ENCODE measurements at regions not wholly inside any gene's neighbourhood (a gene's known extent, or its start where the extent isn't known, plus 50 kb on each side); places are given as distances from the start of the nearest gene placed in this dataset.

DNA sequence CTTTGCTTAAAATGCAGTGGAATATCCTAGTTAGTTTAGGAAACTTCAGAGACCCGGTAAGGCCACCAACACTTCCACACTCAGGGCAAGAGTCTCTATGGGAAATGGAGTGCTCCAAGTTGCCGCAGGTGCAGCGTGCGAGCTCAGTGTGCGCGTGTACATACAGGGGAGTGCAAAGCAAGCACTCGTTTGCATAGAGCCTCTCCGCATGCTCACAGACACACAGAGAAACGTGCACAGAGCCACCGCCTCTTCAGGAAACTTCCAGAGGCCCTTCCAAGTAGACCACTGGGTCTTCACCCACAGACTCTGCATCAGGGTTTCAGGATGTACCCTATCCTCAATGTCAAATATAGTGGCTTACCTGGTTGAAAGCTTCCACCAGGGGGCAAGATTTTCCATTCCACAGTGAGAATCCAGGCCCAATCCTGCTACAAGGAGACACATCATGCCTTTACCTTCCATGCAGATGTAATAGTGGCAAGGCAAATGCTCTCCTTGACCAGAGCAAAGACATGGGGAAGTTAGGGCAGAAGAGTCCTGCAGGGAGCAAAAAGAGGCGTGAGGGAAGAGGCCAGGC is 513.0 kb upstream of the MYT1L start:
- DNase-seq = peak; percentile 25

DNA sequence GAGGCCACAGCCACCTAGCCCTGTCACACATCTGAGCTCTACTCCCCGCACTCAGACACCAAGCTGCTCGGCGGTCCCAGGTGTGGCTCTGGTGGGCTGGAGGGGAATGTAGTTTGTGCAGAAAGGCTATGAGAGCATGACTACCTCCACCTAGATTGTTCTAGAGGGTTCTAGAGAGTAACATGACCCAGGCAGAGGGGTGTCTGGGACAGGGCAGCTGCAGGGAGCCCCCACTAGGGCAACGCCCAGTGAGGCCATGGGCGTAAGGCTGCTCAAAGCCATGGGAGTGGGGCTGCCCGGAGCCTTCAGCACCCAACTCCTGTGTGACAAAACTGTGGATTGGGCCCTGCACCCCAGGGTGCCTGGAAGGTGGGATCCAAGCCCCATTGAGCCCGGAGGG is 511.4 kb upstream of the MYT1L start:
- DNase-seq = no peak

DNA sequence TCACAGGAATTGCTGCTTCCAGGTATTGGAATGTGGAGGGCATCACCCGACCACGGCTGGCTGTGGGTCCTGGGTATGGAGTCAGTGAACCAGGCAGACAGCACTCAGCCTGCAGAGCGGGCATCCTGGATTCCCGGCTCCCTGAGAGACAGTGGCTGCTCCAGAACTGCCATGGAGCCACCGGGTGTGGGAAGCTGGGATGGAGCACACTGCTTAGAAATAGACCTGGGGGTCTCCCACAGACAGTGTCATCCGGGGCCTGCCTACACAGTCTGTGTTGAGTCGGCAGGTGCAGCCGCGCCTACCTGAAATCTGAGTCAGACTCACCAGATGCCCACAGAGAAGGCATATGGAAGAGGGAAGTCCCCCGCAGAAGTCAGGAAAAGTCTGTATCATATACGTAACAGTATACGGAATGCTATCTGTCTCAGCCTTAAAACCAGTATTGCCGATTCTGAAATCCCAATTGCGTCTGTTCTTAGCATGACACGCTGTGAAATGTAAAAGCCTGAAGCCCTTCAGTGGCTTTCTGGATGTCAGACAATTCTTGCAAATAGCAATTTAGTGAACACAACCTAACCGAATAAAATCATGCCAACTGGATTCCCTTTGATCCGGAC is 509.7 kb upstream of the MYT1L start:
- DNase-seq = no peak

DNA sequence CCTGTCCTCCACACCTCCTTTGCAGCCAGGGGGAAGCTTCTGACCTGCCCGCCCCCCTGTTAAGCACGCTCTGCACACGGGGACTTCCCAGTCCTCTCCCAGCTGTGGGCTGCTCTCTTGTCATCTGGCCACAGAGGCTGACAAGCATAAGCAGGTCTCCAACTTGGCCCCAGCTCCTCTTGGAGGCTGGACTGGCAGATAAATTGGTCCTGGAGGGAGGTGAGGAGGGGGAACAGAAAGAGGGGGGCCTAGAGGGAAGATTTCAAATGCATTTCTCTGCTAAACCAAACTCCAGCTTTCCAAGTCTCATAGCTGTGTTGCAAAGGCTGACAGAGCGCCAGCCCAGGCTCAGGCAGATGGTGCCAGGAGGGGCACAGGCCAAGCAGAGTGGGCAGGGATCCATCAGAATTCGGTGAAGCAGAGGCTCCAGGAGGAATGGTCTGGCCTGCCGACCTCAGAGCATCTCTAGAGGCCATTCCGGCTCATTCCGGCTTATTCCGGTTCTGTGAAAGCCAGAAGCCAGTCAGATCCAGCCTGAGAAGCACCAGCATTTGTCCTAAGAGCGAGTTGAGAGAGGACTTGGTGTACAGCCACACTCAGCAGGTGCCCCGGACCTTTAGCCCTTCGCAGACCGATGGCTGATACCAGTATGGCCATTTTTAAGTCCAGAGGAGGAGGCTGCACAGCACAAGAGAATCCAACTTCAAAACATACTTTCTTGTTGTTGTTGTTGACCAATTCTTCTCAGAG is 508.9 kb upstream of the MYT1L start:
- no peak for DNase-seq

DNA sequence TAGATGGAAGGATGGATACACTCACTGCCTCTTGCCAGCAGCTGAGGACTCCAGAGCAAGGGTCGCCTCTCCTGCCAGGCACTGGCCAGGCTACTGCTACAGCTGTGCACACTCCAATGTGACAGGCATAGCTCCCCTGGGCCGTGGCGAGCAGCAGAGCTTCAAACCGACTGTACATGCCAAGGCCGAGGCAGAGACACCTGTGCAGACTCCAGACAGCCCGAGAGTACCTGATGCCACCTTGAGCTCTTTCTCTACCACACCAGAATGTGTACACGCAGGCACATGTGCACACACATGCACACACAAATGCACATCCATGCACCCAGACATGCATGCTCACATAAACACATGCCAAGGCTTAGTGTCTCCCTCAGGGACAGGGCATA is 508.3 kb upstream of the MYT1L start:
- no peak for DNase-seq

DNA sequence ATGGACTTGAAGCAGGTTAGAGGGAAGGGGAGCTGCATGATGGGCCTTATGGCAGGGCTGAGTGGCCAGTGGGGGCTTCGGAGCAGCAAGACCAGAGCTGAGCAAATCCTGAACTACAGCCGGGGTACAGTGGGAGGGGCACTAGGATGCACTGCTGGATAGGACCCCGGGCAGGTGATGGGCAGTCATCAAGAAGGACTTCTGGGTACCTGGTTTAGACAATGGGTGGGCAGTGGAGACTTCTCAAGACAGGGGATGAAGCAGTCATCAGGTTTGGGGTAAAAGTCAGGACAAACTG is 507.4 kb upstream of the MYT1L start:
- no peak for DNase-seq

DNA sequence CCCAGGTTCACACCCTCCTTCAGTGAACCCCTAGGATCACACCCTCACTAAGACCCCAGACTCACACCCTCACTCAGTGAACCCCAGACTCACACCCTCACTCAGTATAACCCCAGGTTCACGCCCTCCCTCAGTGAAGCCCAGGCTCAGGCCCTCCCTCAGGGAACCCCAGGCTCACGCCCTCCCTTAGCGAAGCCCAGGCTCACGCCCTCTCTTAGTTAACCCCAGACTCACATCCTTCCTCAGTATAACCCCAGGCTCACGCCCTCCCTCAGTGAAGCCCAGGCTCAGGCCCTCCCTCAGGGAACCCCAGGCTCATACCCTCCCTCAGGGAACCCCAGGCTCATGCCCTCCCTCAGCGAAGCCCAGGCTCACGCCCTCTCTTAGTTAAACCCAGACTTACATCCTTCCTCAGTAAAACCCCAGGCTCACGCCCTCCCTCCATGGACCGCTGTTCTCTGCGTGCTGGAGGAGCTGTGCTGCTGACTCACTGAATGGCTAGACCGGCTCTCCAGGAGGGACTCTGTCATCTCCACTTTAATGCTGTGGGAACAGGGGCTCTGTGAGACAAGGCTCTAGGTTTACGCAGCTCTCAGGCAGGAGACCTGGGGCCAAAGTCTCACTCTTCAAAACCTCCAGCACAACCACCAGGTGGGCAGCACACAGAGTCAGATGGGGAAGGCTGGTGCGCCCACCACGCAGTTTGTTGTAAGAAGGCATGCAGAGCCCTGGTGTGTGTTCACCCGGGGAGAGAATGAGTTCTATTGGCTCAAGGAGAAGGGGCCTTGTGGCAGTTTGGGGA is 506.9 kb upstream of the MYT1L start:
- no peak for DNase-seq

DNA sequence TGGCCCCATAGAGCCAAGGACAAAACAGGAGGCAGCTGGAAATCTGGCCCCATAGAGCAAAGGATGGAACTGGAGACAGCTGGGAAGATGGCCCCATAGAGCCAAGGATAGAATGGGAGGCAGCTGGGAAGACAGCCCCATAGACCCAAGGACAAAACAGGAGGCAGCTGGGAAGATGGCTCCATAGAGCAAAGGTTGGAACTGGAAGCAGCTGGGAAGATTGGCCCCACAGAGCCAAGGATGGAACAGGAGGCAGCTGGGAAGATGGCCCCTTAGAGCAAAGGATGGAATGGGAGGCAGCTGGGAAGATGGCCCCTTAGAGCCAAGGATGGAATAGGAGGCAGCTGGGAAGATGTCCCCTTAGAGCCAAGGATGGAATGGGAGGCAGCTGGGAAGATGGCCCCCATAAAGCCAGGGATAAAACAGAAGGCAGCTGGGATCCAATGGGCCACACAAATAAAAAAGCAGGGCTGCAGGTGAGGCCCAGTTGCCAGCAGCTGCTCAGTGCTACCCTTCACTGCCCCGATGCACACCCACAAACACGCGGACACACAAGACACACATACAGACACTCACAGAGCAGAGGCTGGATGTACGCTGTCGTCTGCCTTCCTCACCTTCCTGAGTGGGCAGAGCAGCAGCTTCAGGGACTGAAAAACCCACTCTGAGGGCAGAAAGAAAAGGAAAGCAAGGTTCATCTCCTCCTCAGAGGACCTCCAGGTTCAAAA is 505.4 kb upstream of the MYT1L start:
- DNase-seq = no peak

DNA sequence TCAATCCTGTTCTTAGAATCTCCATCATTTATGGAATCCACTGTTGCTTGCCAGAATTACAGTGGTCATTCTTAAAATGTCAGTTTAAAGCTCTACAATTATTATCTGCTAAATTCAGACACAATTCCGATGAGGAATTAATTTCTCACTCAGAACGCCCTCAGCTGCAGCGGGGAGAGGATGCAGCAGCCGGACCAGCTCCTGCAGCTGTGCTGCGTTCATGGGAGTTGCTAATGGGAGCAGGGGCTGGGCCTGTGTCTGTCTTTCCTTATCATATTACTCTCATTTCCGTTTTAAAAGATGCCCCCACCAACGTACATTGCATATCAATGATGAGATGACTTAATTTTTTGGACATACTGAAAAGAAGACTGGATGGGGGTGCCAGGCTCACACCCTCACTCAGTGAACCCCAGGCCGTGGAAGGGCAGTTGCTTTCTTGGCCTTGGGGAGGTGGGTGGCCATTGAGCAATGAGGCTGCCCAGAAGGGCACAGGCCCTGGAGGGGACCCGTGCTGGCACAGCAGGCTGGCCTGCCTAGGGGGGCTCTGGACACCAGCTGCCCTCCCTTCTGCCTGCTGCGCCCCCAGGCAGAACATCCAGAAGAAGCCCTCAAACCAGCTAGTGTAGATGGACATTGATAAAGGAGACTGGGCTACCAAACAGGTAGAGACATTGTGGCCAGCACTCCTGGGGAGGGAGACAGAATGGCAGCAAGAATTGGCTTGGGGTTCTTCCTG is 503.6 kb upstream of the MYT1L start:
- no peak for DNase-seq

DNA sequence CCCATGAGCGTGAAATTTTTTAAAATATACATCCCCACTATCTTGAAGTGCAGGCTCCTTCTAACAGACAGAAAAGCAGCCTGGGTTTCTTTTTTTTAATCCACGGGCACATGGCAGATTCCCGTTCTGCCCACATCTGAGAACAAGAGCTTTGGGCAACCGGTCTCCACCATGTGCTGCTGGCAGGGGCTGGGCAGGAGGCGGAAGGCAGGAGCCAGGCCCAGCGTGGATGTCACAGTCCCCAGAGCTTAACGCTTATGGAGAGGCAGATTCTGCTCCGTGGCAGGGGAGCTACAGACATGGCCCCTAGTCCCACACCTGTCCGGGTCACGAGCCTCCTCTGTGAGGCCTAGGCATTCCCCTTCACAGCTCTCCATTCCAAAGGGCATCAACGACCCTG is 503.0 kb upstream of the MYT1L start:
- no peak for DNase-seq

DNA sequence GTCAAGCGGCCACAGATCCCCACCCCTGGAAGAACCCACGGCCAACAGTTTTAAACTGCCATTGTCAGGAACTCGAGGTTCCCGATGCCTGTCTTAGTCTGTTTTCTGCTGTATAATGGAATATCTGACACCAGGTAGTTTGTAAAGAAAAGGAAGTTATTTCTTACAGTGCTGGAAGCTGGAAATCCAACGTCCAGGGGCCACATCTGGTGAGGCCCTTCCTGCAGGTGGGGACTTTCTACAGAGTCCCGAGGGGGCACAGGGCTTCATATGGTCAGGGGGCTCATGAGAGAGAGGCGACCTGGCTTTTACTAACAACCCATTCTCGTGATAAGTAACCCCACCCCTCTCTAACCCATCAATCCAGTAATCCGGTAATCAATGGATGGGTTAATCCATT is 501.6 kb upstream of the MYT1L start:
- DNase-seq = no peak

DNA sequence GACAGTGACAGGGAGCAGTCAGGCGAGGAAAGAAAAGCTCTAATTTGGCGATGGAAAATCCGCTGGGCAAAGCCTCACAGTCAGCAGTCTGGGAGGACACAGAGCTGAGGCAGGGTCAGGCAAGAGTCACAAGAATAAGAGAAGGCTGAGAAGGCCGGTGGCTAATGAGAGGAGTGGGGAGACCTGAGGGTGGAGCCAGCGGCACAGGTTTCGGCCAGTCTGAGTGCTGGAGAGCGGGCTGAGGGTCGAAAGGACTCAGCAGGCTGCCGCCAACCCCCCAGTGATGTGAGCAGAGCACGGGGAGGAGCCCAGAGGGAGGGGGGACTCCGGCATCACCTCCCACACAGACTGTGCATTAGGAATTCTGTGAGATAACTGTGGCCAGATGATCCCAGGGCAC is 500.6 kb upstream of the MYT1L start:
- DNase-seq = no peak

DNA sequence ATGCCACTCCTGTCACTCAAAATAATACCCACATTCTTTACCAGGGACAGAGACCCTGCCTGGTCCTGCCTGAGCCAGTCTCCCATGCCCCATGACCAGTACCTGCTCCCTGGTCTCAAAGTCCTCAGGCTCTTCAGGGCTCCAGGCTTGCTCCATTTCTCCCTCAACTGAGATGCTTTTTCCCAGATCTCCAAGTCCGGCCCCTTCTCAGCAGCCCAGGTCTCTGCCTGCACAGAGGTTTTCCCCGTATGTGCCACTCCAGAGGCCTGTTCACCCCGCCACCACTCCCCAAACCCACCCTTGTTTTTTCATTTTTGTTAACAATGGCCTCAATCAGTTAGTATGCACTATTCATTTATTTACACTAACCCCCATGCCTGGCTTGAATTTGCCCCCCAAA is 499.5 kb upstream of the MYT1L start:
- no peak for DNase-seq

DNA sequence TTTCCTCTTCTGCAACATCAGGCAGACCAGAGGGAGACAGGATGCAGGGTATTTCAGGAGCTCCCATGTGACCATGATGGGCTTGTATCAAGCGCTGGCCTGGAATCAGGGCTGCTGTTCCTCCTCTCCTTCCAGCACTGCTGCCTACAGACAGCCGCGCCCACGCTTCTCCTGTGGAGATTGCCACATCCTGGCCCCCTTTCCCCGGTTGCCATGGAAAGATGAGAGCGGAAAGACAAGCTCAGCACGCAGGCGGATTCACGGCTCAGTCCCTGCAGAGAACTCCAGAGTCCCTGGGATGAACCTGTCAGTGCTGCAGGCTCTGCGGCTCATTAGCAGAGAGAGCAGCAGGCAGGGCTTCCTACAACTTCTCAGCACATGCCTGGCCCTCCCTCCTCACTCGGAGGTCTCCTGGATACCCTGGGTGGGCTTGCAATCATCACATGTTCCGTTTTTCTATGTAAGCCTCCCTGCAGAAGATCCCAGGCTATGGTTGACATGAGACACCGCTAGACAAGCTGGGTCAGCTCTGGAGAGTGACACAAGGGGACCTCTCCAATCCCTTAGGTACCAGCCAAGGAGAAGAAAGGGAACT is 497.8 kb upstream of the MYT1L start:
- no peak for DNase-seq

DNA sequence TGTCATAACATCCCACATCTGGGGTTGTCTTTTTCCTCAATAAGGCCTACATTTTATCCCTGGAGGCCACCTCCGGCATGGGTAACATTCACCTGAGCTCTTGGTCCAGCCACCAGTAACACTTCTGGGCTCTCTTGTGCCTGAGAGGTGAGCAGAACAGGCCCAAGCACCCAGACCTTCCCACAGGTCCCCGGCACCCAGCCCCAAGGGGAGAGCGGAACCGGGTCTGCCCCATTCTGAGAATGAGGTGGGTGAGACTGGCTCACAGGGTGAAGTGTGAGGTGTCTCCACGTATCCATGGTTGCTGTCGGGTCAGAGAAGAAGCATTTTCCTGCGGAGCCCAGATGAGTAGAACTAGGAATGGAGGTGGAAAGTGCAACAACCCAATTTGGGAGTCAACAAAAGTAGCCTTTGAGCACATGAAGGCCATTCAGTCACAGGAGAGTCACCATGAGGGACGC is 496.7 kb upstream of the MYT1L start:
- DNase-seq = no peak

DNA sequence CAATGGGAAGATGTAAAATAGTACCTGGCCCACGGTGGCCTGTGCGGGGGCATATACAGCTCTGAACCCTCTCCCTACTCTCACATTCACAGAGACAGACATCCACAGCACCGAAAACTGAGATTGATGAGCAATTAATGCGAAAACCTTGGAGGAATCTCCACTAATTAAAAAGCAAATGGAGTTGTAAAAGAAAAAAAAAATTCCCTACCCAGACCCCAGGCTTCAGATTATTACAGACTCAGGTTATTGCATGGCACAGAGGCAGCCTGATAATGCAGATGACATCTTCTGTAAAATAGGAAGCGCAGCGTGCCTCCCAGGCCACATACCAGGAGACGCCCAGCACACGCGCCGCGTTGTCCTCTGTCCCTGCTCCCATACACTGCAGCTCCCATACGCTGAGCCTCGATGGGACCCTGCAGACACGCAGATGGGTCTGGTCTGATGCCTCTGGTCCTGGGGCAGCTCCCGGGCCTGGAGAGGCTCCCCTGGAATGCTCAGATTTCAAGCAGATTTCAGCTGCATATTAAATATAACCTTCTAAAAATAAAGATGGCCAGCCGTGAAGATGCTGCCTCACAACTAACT is 496.1 kb upstream of the MYT1L start:
- no peak for DNase-seq

DNA sequence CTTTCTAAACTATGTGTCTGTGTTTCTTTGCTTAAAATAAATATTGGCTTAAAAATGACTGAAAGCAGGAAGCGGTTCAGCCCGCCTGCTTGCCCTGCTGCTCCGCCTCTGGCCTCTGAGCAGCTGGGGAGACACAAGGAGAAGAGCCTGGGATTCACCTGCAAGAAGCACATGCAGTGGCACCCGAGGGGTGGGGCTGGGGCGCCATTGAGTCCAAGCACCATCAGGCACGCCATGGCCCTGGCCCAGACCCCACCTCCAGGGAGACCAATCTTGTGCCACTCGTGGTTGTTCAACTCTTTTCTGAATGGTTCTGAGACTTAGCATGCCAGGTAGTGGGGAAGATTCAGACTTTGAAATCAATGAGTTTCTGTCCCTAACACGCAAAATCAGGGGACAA is 495.5 kb upstream of the MYT1L start:
- DNase-seq = no peak

DNA sequence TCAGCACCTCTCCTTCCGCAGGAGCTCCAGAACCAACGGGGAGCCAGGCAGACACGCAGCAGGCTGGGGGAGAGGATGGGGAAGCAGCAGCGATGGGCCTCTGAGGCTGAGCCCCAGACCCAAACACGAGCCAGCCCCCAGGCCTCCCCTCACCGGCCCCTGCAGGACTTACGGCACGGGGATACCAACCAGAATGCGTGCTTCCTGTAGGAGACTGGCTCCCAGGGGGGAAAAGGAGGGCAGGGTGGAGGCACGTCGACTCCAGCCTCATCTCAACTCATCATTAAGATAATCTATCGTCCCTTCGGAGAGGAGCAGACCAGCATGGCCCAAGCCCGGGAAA is 495.1 kb upstream of the MYT1L start:
- DNase-seq = no peak

DNA sequence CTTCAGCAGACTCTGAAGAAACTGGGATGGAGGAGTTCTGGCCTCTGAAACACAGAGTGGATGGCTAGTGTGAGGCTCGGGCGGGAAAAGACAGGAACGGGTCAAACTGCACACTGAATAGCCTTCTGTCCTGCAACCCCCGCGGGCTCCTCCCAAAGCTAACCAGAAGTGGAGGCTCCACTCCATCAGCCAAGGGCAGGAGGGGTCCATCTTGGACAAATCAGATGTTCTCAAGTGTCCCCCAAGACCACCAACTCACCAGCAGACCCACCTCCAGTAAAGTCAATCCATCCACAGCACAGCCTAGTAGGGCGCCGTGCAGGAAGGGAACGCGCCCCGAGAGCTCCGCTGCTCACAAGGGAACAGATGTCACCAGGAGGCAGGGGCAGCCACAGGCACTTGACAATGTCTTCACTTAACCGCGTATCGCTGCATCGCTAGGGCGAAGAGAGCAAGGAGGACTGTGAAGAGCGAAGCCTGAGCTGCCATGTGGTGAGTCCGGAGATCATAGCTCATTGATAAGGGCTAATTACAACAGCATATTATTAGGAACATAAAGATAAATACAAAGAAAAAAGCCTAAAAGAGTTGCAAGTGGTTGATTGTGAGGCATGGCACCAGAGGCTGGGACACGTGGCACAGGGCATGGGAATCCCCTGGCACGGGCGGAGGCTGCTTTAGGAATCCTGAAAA is 494.6 kb upstream of the MYT1L start:
- no peak for DNase-seq

DNA sequence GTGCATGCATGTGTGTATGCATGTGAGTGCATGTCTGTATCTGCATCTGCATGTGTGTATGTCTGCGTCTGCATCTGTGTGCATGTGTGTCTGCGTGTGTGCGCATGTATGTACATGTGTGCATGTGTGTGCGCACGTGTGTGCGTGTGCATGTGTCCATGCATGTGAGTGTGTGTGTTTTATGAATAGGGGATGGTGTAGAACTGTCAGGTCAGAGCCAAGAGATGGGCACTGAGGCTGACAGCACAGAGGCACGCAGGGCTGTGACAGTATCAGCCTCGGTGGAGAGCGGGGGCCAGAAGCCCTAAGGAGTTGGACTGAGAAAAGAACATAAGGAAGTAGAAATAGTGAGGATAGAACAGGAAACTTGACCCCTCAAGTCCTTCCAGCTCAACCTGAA is 494.0 kb upstream of the MYT1L start:
- DNase-seq = no peak

DNA sequence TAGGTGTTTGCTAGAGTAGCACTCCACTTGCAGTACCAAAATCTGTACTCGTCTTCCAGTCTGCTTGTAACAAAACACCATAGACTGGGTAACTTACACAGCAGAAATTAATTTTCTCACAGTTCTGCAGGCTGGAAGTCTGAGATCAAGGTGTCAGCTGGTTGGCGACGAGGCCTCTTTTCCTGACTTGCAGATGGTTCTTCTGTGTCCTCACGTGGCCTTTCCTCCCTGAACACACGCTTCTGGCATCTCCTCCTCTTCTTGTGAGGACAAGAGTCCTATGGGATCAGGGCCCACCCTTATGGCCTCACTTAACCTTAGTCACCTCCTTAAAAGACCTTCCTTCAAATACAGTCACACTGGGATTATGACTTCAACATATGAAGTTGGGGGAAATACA is 493.5 kb upstream of the MYT1L start:
- no peak for DNase-seq
